ENCODE measurements at regions not wholly inside any gene's neighbourhood (a gene's known extent, or its start where the extent isn't known, plus 50 kb on each side); places are given as distances from the start of the nearest gene placed in this dataset.

GRCh38 chr7:17474724-17475344 lies 176.4 kb downstream of the AHR start:
- Histone ChIP-seq H3K27me3 (ENCODE audit: control insufficient read depth, insufficient read depth, low read length) (no peaks in the 10 kb centered on the region), H3K4me3 (ENCODE audit: low read depth, low read length) (no peak overlapping the region), H3K36me3 (ENCODE audit: control insufficient read depth, insufficient read depth, low read length) (no peaks in the 10 kb centered on the region)
- peak; percentile 5 for TF ChIP-seq CTCF (IDR thresholded peaks at IDR 0.05; ENCODE audit: insufficient read depth, low read length, poor library complexity, severe bottlenecking)
- no peak for DNase-seq (ENCODE audit: low read depth)

GRCh38 chr7:17477182-17477581 lies 178.7 kb downstream of the AHR start:
- Histone ChIP-seq H3K4me3 (ENCODE audit: low read depth, low read length) (no peak overlapping the region), H3K36me3 (ENCODE audit: control insufficient read depth, insufficient read depth, low read length) (no peaks in the 10 kb centered on the region), H3K27me3 (ENCODE audit: control insufficient read depth, insufficient read depth, low read length) (no peaks in the 10 kb centered on the region)
- no peak for TF ChIP-seq CTCF (IDR thresholded peaks at IDR 0.05; ENCODE audit: insufficient read depth, low read length, poor library complexity, severe bottlenecking)
- DNase-seq (ENCODE audit: low read depth) = no peak

- Histone ChIP-seq H3K27me3 (ENCODE audit: control insufficient read depth, insufficient read depth, low read length) (no peaks in the 10 kb centered on the region), H3K4me3 (ENCODE audit: low read depth, low read length) (no peak overlapping the region), H3K36me3 (ENCODE audit: control insufficient read depth, insufficient read depth, low read length) (no peaks in the 10 kb centered on the region)
- TF ChIP-seq CTCF (IDR thresholded peaks at IDR 0.05; ENCODE audit: insufficient read depth, low read length, poor library complexity, severe bottlenecking) = no peak
- DNase-seq (ENCODE audit: low read depth) = no peak
Measured at GRCh38 chr7:17481118-17481517, 182.7 kb downstream of the AHR start.

GRCh38 chr7:17485368-17485767 lies 186.9 kb downstream of the AHR start:
- TF ChIP-seq CTCF (IDR thresholded peaks at IDR 0.05; ENCODE audit: insufficient read depth, low read length, poor library complexity, severe bottlenecking) = no peak
- DNase-seq (ENCODE audit: low read depth) = no peak
- Histone ChIP-seq H3K4me3 (ENCODE audit: low read depth, low read length) (no peak overlapping the region), H3K27me3 (ENCODE audit: control insufficient read depth, insufficient read depth, low read length) (no peaks in the 10 kb centered on the region), H3K36me3 (ENCODE audit: control insufficient read depth, insufficient read depth, low read length) (no peaks in the 10 kb centered on the region)

GRCh38 chr7:17485904-17486303 lies 187.5 kb downstream of the AHR start:
- no peak for DNase-seq (ENCODE audit: low read depth)
- TF ChIP-seq CTCF (IDR thresholded peaks at IDR 0.05; ENCODE audit: insufficient read depth, low read length, poor library complexity, severe bottlenecking) = no peak
- H3K27me3 ChIP-seq (ENCODE audit: control insufficient read depth, insufficient read depth, low read length) = no peaks in the 10 kb centered on the region
- H3K36me3 ChIP-seq (ENCODE audit: control insufficient read depth, insufficient read depth, low read length) = no peaks in the 10 kb centered on the region
- no peak overlapping the region for H3K4me3 ChIP-seq (ENCODE audit: low read depth, low read length)

GRCh38 chr7:17486835-17487234 lies 188.4 kb downstream of the AHR start:
- DNase-seq (ENCODE audit: low read depth) = no peak
- no peak for TF ChIP-seq CTCF (IDR thresholded peaks at IDR 0.05; ENCODE audit: insufficient read depth, low read length, poor library complexity, severe bottlenecking)
- Histone ChIP-seq H3K36me3 (ENCODE audit: control insufficient read depth, insufficient read depth, low read length) (no peaks in the 10 kb centered on the region), H3K27me3 (ENCODE audit: control insufficient read depth, insufficient read depth, low read length) (no peaks in the 10 kb centered on the region), H3K4me3 (ENCODE audit: low read depth, low read length) (no peak overlapping the region)

All from kidney epithelial cell (primary cell).